GM13976 (cell line): ENCODE measurements at regions not wholly inside any gene's neighbourhood (a gene's known extent, or its start where the extent isn't known, plus 50 kb on each side); places are given as distances from the start of the nearest gene placed in this dataset.

ENCODE experiments used
- DNase-seq: peaks from one replicate; pipeline ENCODE4 v3.0.0; 2012; ENCODE audit warnings: low spot score
- in situ Hi-C: fragments of 300-500 bp; cut with MboI; formaldehyde crosslinking; loops from one replicate; pipeline ENCODE4 v1.12.0; 2022; ENCODE audit warnings: low sequenced_read_pairs, mixed read lengths, inconsistent platforms; ENCODE audit not compliant: unreplicated experiment
- TF ChIP-seq, protein P1 (sequence below): IDR thresholded peaks from 2 replicates; pipeline ENCODE4 v1.5.1; 2012; ENCODE audit warnings: borderline replicate concordance, mild to moderate bottlenecking; ENCODE audit not compliant: insufficient read depth; ENCODE audit errors: extremely low read depth, missing control alignments, control extremely low read depth

GRCh38 chr10:29856295-29856694 is 203.1 kb downstream of the JCAD start:
- in situ Hi-C loops = no loop called here
- no peak for DNase-seq
- TF ChIP-seq, protein P1, sequence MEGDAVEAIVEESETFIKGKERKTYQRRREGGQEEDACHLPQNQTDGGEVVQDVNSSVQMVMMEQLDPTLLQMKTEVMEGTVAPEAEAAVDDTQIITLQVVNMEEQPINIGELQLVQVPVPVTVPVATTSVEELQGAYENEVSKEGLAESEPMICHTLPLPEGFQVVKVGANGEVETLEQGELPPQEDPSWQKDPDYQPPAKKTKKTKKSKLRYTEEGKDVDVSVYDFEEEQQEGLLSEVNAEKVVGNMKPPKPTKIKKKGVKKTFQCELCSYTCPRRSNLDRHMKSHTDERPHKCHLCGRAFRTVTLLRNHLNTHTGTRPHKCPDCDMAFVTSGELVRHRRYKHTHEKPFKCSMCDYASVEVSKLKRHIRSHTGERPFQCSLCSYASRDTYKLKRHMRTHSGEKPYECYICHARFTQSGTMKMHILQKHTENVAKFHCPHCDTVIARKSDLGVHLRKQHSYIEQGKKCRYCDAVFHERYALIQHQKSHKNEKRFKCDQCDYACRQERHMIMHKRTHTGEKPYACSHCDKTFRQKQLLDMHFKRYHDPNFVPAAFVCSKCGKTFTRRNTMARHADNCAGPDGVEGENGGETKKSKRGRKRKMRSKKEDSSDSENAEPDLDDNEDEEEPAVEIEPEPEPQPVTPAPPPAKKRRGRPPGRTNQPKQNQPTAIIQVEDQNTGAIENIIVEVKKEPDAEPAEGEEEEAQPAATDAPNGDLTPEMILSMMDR = no peak

GRCh38 chr10:29853913-29854312 is 205.5 kb downstream of the JCAD start:
- TF ChIP-seq, protein P1 = no peak
- no peak for DNase-seq
- in situ Hi-C loops = no loop called here

DNA sequence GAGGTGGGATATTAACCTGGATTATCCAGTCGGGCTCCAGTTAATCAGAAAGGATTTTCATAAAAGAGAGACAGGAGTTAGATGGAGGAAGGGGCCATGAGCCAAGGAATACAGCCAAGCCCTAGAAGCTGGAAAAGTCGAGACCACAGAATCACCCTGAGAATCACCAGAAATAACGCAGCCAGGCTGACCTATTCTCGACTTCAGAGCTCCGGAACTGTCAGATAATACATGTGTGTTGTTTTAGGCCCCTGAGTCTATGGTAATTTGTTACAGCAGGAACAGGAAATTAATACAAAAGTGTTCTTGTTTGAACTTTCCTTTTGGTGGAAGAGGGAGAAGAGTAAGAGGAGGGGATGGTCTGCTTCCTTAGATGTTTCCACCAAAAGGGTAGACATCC is 208.1 kb downstream of the JCAD start:
- in situ Hi-C loops = no loop called here
- TF ChIP-seq, protein P1 = no peak

GRCh38 chr10:29850371-29850770 is 209.0 kb downstream of the JCAD start:
- in situ Hi-C loops = no loop called here
- TF ChIP-seq, protein P1 = no peak
- DNase-seq = no peak

More for the DNA sequence above, 208.1 kb downstream of the JCAD start:
- no peak for DNase-seq

DNA sequence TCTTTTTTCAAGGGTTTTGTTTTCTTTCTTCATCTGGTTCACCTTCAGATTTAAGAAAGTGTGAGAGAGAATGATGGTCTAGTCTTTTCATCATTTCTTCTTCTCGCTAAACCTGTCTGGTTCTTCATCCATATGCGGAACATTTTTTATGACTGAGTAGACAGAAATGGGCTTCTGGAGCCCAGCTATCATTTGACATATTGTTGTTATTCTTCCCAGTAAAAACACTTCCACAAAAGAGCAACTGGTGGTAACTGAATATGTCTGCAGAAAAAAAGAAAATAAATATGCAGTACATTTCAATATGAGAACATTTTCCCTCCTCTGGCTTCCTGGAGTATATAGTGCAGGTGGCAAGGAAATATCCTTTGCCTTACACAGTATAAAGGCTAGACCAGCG is 209.5 kb downstream of the JCAD start:
- in situ Hi-C loops = no loop called here
- TF ChIP-seq, protein P1 = no peak
- DNase-seq = no peak

GRCh38 chr10:29849126-29849833 is 210.1 kb downstream of the JCAD start:
- TF ChIP-seq, protein P1 = no peak
- in situ Hi-C loops = no loop called here
- no peak for DNase-seq

- in situ Hi-C loops = no loop called here
- no peak for DNase-seq
- TF ChIP-seq, protein P1 = no peak
Observed at GRCh38 chr10:29846881-29847280, 212.1 kb upstream of the SVIL start.
